ENCODE measurements at regions not wholly inside any gene's neighbourhood (a gene's known extent, or its start where the extent isn't known, plus 50 kb on each side); places are given as distances from the start of the nearest gene placed in this dataset.

GRCh38 chr2:3071685-3072263 lies 305.8 kb downstream of the EIPR1 start:
- no peak for TF ChIP-seq CTCF (IDR thresholded peaks at IDR 0.05)
- no peak for TF ChIP-seq POLR2A (IDR thresholded peaks at IDR 0.05)
- no peaks in the 10 kb centered on the region for H3K9me3 ChIP-seq

DNA sequence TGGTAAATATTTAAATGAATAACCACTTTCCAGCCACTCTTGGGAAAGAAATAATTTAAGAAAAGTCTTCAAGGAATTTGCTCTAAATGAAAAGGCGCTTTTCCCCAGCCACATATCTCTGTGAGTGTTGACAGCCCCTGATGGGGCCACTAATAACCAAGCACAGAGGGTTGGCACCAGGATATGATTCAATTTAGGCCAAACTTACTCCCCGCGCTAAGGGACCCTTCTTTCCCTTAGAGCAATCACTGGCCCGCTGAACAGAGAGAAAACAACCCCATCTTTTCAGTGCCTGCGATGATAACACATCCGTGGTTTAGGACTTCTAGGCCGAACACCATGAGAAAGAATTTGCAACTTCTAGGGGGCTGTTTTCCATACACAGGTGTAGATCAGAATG lies 310.8 kb downstream of the EIPR1 start:
- H3K36me3 ChIP-seq, result no peaks in the 10 kb centered on the region
- WGBS (ENCODE audit: insufficient coverage, low coverage, low lambda C conversion rate, missing lambda C conversion rate), result 76% methylated on average over 7 of the region's 7 CpGs
- intact Hi-C loops (cut with DNase I), result no loop called here
- no peak overlapping the region for H3K27ac ChIP-seq
- TF ChIP-seq CTCF (IDR thresholded peaks at IDR 0.05), result no peak
- TF ChIP-seq POLR2A (IDR thresholded peaks at IDR 0.05), result no peak
- no peak overlapping the region for H3K4me3 ChIP-seq
- ATAC-seq (no peak), DNase-seq (no peak)
- H3K27me3 ChIP-seq, result no peaks in the 10 kb centered on the region
- no peaks in the 10 kb centered on the region for H3K9me3 ChIP-seq
- H3K4me1 ChIP-seq, result no peaks in the 10 kb centered on the region

More at GRCh38 chr2:3071685-3072263, 305.8 kb downstream of the EIPR1 start:
- 72% methylated on average over 9 of the region's 10 CpGs for WGBS (ENCODE audit: insufficient coverage, low coverage, low lambda C conversion rate, missing lambda C conversion rate)
- H3K4me3 ChIP-seq, result no peak overlapping the region
- DNase-seq, result no peak
- no peaks in the 10 kb centered on the region for H3K36me3 ChIP-seq
- no peaks in the 10 kb centered on the region for H3K4me1 ChIP-seq
- no peak overlapping the region for H3K27ac ChIP-seq
- no peaks in the 10 kb centered on the region for H3K27me3 ChIP-seq
- ATAC-seq, result no peak
- intact Hi-C loops (cut with DNase I), result no loop called here

GRCh38 chr2:3065928-3066327 lies 311.7 kb downstream of the EIPR1 start:
- no peak for DNase-seq
- intact Hi-C loops (cut with DNase I), result no loop called here
- Histone ChIP-seq H3K9me3 (no peaks in the 10 kb centered on the region), H3K4me3 (no peak overlapping the region), H3K27ac (no peak overlapping the region), H3K27me3 (no peaks in the 10 kb centered on the region), H3K4me1 (no peaks in the 10 kb centered on the region), H3K36me3 (no peaks in the 10 kb centered on the region)
- WGBS (ENCODE audit: insufficient coverage, low coverage, low lambda C conversion rate, missing lambda C conversion rate), result 55% methylated on average over 3 of the region's 5 CpGs
- no peak for ATAC-seq
- no peak for TF ChIP-seq CTCF (IDR thresholded peaks at IDR 0.05)
- TF ChIP-seq POLR2A (IDR thresholded peaks at IDR 0.05), result no peak

DNA sequence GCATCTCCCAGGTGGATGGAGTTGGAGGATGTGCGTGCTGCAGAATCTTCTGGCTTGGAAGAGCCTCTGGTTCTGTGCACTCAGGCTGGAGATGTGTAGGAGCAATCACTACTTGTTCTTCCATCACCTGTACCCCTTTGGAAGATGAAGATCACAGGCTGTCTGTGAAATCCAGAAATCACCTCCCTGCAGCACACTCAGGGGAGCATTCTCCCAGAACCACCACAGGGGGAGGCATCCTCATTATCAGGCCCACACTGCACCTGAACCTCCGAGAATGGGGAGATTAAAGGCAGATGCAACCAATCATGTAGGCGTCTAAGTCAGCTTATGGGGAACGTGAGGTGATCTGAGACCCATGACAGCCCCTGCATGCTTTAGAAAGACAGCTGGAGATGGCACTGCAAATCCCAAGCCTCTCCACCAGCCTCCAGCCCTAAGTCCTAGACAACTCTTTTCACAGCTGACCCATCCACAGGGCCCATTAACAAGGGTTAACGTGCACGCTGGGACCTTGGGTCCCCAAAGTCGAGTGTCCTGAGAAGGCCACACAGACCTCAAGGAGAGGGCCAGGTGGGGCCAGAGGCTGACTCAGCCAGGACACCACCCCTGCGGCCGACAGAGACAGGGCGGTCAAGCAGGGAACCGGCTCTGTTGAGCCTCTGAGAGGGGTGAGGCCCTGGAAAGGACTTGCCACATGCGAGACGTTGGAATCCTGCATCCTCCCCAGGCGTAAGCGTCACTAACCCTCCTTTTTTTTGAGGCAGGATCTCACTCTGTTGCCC lies 314.9 kb downstream of the EIPR1 start:
- DNase-seq (peak in 1 of 3 donors; percentile 41), ATAC-seq (no peak)
- Histone ChIP-seq H3K9me3 (no peaks in the 10 kb centered on the region), H3K4me3 (no peak overlapping the region), H3K27me3 (no peaks in the 10 kb centered on the region), H3K4me1 (no peaks in the 10 kb centered on the region), H3K27ac (no peak overlapping the region), H3K36me3 (no peaks in the 10 kb centered on the region)
- intact Hi-C loops (cut with DNase I), result no loop called here
- TF ChIP-seq POLR2A (IDR thresholded peaks at IDR 0.05), result no peak
- no peak for TF ChIP-seq CTCF (IDR thresholded peaks at IDR 0.05)
- no CpG with 5 or more reads among the region's 15 CpGs for WGBS (ENCODE audit: insufficient coverage, low coverage, low lambda C conversion rate, missing lambda C conversion rate)

Measured in right lobe of liver (tissue), 6 donors.